SK-N-SH treated with all-trans-retinoic acid at 6 μM for 48 hours (cell line): ENCODE measurements at regions not wholly inside any gene's neighbourhood (a gene's known extent, or its start where the extent isn't known, plus 50 kb on each side); places are given as distances from the start of the nearest gene placed in this dataset.

ENCODE experiments used
- ATAC-seq: fragments of 200-7000 bp; cut with Tn5 transposase; 3 replicates; pipeline ENCODE4 v1.9.1; 2020; ENCODE audit warnings: mild to moderate bottlenecking, moderate library complexity
- ARNTL ChIP-seq: fragments of 450-650 bp; formaldehyde crosslinking; IDR thresholded peaks from 2 replicates; pipeline ENCODE4 v1.5.0; 2020; ENCODE audit warnings: low read depth, mild to moderate bottlenecking, moderate library complexity, borderline replicate concordance
- BACH2 ChIP-seq: fragments of 250-450 bp; sonication (Bioruptor Pico); IDR thresholded peaks from 2 replicates; pipeline ENCODE4 v1.9.0; 2021; ENCODE audit warnings: mild to moderate bottlenecking, borderline replicate concordance
- CSDC2 ChIP-seq: fragments of 250-450 bp; sonication (Bioruptor Pico); IDR thresholded peaks from 2 replicates; pipeline ENCODE4 v1.5.0; 2020; ENCODE audit warnings: mild to moderate bottlenecking, moderate library complexity
- CSRNP3 ChIP-seq: fragments of 250-450 bp; sonication (Bioruptor Pico); IDR thresholded peaks from 2 replicates; pipeline ENCODE4 v1.5.1; 2021; ENCODE audit warnings: mild to moderate bottlenecking, moderate library complexity
- ESRRG ChIP-seq: fragments of 250-450 bp; sonication (Bioruptor Pico); IDR thresholded peaks from 2 replicates; pipeline ENCODE4 v1.6.1; 2021; ENCODE audit warnings: mild to moderate bottlenecking
- GLIS3 ChIP-seq: fragments of 250-450 bp; sonication (Bioruptor Pico); IDR thresholded peaks from 2 replicates; pipeline ENCODE4 v1.5.0; 2020; ENCODE audit warnings: mild to moderate bottlenecking, moderate library complexity
- ISL1 ChIP-seq: fragments of 250-450 bp; sonication (Bioruptor Pico); IDR thresholded peaks from 2 replicates; pipeline ENCODE4 v2.1.2; 2022; ENCODE audit warnings: mild to moderate bottlenecking, moderate library complexity
- OSR1 ChIP-seq: fragments of 250-450 bp; sonication (Bioruptor Pico); IDR thresholded peaks from 2 replicates; pipeline ENCODE4 v1.8.0; 2022; ENCODE audit warnings: moderate library complexity, mild to moderate bottlenecking, inconsistent platforms
- PPARA ChIP-seq: fragments of 250-450 bp; sonication (Bioruptor Pico); IDR thresholded peaks from 2 replicates; pipeline ENCODE4 v1.5.0; 2020; ENCODE audit warnings: mild to moderate bottlenecking, borderline replicate concordance
- RARB ChIP-seq: fragments of 250-450 bp; sonication (Bioruptor Pico); IDR thresholded peaks from 2 replicates; pipeline ENCODE4 v1.8.0; 2021; ENCODE audit warnings: mild to moderate bottlenecking, moderate library complexity
- SNAI2 ChIP-seq: fragments of 250-450 bp; sonication (Bioruptor Pico); IDR thresholded peaks from 2 replicates; pipeline ENCODE4 v1.5.0; 2020; ENCODE audit warnings: mild to moderate bottlenecking, moderate library complexity
- TCF4 ChIP-seq: fragments of 250-450 bp; sonication (Bioruptor Pico); IDR thresholded peaks from 2 replicates; pipeline ENCODE4 v1.8.0; 2021; ENCODE audit warnings: mild to moderate bottlenecking, moderate library complexity, borderline replicate concordance
- TOX ChIP-seq: fragments of 250-450 bp; sonication (Bioruptor Pico); IDR thresholded peaks from 2 replicates; pipeline ENCODE4 v1.8.0; 2021; ENCODE audit warnings: mild to moderate bottlenecking, moderate library complexity, borderline replicate concordance
- ZC3H10 ChIP-seq: fragments of 250-450 bp; sonication (Bioruptor Pico); IDR thresholded peaks from 2 replicates; pipeline ENCODE4 v1.5.1; 2021; ENCODE audit warnings: mild to moderate bottlenecking, moderate library complexity
- ZFP3 ChIP-seq: fragments of 250-450 bp; sonication (Bioruptor Pico); IDR thresholded peaks from 2 replicates; pipeline ENCODE4 v1.5.0; 2020; ENCODE audit warnings: mild to moderate bottlenecking, moderate library complexity
- ZFP30 ChIP-seq: fragments of 450-650 bp; formaldehyde crosslinking; IDR thresholded peaks from 2 replicates; pipeline ENCODE4 v1.5.0; 2022; ENCODE audit warnings: mild to moderate bottlenecking, moderate library complexity
- ZNF565 ChIP-seq: fragments of 450-650 bp; formaldehyde crosslinking; conservative IDR thresholded peaks from 2 replicates; pipeline ENCODE4 v1.5.0; 2020; ENCODE audit warnings: low read depth, mild to moderate bottlenecking, moderate library complexity
- ZNF70 ChIP-seq: fragments of 450-650 bp; formaldehyde crosslinking; IDR thresholded peaks from 2 replicates; pipeline ENCODE4 v1.5.0; 2020; ENCODE audit warnings: mild to moderate bottlenecking, moderate library complexity
- ZNF8 ChIP-seq: fragments of 450-650 bp; formaldehyde crosslinking; IDR thresholded peaks from 2 replicates; pipeline ENCODE4 v1.5.0; 2020; ENCODE audit warnings: mild to moderate bottlenecking, moderate library complexity
- TF ChIP-seq, protein P1 (sequence below): fragments of 250-450 bp; sonication (Bioruptor Pico); IDR thresholded peaks from 2 replicates; pipeline ENCODE4 v1.5.1; 2020; ENCODE audit warnings: low read depth, mild to moderate bottlenecking, moderate library complexity
- TF ChIP-seq, protein P2 (sequence below): fragments of 250-450 bp; sonication (Bioruptor Pico); IDR thresholded peaks from 2 replicates; pipeline ENCODE4 v1.5.0; 2020; ENCODE audit warnings: mild to moderate bottlenecking, moderate library complexity
- TF ChIP-seq, protein P3 (sequence below): fragments of 250-450 bp; sonication (Bioruptor Pico); IDR thresholded peaks from 2 replicates; pipeline ENCODE4 v1.8.0; 2020; ENCODE audit warnings: mild to moderate bottlenecking, moderate library complexity, borderline replicate concordance

DNA sequence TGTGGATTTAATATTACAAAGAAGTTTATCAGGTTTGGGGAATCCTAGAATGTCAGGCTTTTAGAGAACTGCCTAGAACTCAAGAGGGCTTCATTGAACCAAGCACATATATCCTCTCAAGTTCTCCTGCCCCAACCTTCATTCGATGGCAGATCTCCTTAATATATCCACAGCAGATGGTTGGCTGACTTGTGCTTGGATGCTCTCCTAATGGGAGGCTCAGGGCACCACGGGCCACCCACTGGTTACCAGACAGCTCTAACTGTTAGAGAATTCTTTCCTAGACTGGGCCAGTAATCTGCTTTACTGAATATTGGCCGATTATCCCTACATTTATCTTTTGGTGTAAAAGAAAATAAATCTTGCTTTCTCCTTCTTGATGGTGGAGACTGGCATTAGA is 87.2 kb upstream of the ATP8B1 start:
- TF ChIP-seq PPARA (CRISPR knock-in tag): no peak
- TF ChIP-seq ESRRG: no peak
- no peak for TF ChIP-seq TOX (CRISPR knock-in tag)
- TF ChIP-seq OSR1 (CRISPR knock-in tag): no peak
- no peak for TF ChIP-seq ISL1 (CRISPR knock-in tag)
- TF ChIP-seq, all 23 proteins: peak for 0
- no peak for ATAC-seq

- no peak for ATAC-seq
- TF ChIP-seq, protein P1, sequence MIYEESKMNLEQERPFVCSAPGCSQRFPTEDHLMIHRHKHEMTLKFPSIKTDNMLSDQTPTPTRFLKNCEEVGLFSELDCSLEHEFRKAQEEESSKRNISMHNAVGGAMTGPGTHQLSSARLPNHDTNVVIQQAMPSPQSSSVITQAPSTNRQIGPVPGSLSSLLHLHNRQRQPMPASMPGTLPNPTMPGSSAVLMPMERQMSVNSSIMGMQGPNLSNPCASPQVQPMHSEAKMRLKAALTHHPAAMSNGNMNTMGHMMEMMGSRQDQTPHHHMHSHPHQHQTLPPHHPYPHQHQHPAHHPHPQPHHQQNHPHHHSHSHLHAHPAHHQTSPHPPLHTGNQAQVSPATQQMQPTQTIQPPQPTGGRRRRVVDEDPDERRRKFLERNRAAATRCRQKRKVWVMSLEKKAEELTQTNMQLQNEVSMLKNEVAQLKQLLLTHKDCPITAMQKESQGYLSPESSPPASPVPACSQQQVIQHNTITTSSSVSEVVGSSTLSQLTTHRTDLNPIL (CRISPR knock-in tag): no peak
- no peak for TF ChIP-seq TOX (CRISPR knock-in tag)
- TF ChIP-seq, protein P2, sequence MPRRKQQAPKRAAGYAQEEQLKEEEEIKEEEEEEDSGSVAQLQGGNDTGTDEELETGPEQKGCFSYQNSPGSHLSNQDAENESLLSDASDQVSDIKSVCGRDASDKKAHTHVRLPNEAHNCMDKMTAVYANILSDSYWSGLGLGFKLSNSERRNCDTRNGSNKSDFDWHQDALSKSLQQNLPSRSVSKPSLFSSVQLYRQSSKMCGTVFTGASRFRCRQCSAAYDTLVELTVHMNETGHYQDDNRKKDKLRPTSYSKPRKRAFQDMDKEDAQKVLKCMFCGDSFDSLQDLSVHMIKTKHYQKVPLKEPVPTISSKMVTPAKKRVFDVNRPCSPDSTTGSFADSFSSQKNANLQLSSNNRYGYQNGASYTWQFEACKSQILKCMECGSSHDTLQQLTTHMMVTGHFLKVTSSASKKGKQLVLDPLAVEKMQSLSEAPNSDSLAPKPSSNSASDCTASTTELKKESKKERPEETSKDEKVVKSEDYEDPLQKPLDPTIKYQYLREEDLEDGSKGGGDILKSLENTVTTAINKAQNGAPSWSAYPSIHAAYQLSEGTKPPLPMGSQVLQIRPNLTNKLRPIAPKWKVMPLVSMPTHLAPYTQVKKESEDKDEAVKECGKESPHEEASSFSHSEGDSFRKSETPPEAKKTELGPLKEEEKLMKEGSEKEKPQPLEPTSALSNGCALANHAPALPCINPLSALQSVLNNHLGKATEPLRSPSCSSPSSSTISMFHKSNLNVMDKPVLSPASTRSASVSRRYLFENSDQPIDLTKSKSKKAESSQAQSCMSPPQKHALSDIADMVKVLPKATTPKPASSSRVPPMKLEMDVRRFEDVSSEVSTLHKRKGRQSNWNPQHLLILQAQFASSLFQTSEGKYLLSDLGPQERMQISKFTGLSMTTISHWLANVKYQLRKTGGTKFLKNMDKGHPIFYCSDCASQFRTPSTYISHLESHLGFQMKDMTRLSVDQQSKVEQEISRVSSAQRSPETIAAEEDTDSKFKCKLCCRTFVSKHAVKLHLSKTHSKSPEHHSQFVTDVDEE (CRISPR knock-in tag): no peak
- TF ChIP-seq ZFP3 (CRISPR knock-in tag): no peak
- TF ChIP-seq TCF4 (CRISPR knock-in tag): no peak
- no peak for TF ChIP-seq PPARA (CRISPR knock-in tag)
- no peak for TF ChIP-seq ZNF70
- no peak for TF ChIP-seq CSRNP3 (CRISPR knock-in tag)
- TF ChIP-seq RARB (CRISPR knock-in tag): no peak
- no peak for TF ChIP-seq OSR1 (CRISPR knock-in tag)
- TF ChIP-seq ZNF565 (CRISPR knock-in tag): no peak
- no peak for TF ChIP-seq ARNTL
- no peak for TF ChIP-seq ZFP30 (CRISPR knock-in tag)
- TF ChIP-seq, protein P3, sequence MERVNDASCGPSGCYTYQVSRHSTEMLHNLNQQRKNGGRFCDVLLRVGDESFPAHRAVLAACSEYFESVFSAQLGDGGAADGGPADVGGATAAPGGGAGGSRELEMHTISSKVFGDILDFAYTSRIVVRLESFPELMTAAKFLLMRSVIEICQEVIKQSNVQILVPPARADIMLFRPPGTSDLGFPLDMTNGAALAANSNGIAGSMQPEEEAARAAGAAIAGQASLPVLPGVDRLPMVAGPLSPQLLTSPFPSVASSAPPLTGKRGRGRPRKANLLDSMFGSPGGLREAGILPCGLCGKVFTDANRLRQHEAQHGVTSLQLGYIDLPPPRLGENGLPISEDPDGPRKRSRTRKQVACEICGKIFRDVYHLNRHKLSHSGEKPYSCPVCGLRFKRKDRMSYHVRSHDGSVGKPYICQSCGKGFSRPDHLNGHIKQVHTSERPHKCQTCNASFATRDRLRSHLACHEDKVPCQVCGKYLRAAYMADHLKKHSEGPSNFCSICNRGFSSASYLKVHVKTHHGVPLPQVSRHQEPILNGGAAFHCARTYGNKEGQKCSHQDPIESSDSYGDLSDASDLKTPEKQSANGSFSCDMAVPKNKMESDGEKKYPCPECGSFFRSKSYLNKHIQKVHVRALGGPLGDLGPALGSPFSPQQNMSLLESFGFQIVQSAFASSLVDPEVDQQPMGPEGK: no peak
- TF ChIP-seq ZC3H10 (CRISPR knock-in tag): no peak
- TF ChIP-seq ZNF8 (CRISPR knock-in tag): no peak
- no peak for TF ChIP-seq BACH2 (CRISPR knock-in tag)
- TF ChIP-seq ESRRG: no peak
- no peak for TF ChIP-seq CSDC2
These were observed 86.7 kb upstream of the ATP8B1 start for GRCh38 chr18:57889841-57890240.

GRCh38 chr18:57887543-57888383 is 84.6 kb upstream of the ATP8B1 start:
- ATAC-seq: no peak
- TF ChIP-seq SNAI2 (CRISPR knock-in tag): no peak
- no peak for TF ChIP-seq ZNF8 (CRISPR knock-in tag)
- TF ChIP-seq ZC3H10 (CRISPR knock-in tag): no peak
- TF ChIP-seq GLIS3 (CRISPR knock-in tag): no peak
- TF ChIP-seq, protein P1 (CRISPR knock-in tag): no peak
- TF ChIP-seq CSDC2: no peak
- no peak for TF ChIP-seq RARB (CRISPR knock-in tag)
- TF ChIP-seq CSRNP3 (CRISPR knock-in tag): no peak
- TF ChIP-seq ZNF565 (CRISPR knock-in tag): no peak
- TF ChIP-seq ZFP3 (CRISPR knock-in tag): no peak
- no peak for TF ChIP-seq ZFP30 (CRISPR knock-in tag)
- TF ChIP-seq, protein P2 (CRISPR knock-in tag): no peak
